ENCODE measurements at regions not wholly inside any gene's neighbourhood (a gene's known extent, or its start where the extent isn't known, plus 50 kb on each side); places are given as distances from the start of the nearest gene placed in this dataset.

DNA sequence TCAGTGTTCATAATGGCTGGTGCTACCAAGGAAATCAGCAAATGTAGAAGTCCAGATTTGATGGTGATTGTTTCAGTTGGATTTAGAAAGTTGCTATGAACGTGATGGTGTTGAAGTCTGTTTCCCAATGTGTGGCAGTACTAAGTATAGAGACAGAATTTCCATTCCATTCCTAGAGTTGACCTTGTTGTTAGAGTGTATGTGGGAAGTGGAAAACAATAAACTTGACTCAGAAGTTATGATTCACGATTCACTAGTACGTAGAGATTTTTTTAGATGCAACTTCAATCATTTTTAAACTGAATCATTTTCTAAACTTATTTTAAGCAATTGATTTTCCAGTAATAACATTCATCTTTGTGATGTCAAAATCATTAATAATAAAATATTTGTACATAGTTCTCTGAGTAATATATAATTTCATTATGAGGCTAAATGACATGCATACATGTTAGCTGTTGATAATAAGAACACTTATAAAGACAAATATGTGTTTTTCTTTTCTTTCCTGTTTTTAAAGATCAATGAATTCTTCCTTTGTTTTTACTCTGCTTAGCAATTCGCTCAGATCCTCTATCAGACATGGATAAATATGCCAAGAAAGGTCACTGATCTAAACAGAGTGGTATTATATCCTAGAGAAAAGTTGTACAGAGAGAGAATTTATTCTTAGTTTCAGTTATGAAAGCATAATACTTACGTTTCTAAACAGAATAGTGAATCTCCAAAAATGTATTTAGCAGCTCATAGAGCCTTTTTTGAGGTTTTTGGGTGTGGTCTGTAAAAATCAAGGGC, 108.8 kb upstream of the GPR149 start:
- no peak for DNase-seq

DNA sequence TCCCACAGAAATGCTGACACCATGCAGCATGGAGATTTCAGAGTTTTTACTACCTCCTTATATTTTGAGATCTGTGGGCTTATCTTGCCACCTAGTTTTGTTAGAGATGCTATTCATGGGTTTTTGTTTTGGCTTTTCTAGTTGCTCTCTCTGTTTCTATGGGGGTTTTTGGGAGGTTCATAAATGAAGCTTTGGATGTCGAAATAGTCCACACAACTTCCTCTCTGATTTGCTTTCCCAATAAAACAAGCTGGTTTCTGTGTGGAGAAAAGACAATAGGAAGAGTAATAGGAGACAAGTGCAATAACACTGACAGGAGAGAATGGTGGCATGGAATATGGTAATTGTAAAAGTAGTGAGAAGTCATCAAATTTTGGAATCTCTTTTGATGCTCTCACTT, 106.8 kb upstream of the GPR149 start:
- no peak for DNase-seq

DNA sequence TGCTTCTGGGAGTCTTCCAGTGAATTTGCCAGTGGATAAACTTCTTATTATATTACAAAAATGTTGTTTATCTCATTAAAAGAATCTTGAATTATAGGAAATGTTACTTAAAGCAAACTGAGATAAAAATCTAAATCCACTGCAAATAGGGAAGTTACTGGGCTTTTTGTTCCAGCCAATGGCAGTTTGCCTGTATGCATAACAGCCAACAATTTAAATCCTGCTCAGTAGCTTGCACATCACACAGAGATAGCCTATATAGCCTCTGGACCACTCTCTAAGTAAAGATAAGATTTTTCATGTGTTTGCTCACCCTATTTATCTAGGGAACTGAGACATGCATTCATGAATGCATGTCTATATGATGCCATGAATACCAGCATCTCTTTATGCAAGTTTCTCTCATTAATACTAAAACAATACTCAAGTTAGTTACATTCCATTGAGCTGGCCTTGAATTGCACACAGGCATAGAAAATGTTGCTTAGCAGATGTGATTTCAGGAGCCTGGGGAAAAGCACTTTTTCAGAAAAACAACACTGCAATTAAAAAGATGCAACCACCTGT, 92.1 kb upstream of the GPR149 start:
- DNase-seq, result peak; percentile 16

DNA sequence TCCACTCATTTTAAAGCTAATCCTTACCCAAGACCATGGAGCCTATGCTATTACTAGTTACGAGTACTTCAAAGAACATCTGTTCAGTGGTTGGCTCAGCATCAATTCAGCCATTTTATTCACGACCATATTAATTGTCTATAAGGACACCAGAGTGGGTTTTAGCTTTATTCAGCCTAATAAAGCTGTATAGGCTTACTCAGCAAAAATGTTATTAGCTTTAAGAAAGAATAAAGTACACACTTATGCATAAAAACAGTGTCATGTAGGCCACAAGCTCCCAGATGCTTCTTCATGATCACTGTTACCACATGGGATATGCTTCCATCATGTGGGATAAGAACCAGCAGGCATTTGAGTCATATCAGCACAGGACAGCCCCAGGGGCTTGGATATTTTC, 87.4 kb upstream of the GPR149 start:
- DNase-seq, result no peak

DNA sequence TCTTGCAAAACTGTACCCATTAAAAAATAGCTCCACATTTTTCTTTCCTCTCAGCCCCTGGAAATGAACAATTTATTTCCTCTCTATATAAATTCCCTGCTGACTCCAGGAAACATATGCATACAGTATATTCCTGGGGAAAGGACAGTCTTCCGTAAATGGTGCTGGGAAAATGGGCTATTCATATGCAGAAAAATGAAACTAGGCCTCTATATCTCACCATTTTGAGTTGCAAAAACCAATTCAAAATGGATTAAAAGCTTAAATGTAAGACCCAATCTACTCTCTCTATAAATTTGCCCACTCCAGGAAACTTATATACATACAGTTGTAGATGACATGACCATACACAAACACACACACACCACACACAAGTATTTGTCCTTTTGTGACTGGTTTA, 85.9 kb upstream of the GPR149 start:
- DNase-seq, result no peak

DNA sequence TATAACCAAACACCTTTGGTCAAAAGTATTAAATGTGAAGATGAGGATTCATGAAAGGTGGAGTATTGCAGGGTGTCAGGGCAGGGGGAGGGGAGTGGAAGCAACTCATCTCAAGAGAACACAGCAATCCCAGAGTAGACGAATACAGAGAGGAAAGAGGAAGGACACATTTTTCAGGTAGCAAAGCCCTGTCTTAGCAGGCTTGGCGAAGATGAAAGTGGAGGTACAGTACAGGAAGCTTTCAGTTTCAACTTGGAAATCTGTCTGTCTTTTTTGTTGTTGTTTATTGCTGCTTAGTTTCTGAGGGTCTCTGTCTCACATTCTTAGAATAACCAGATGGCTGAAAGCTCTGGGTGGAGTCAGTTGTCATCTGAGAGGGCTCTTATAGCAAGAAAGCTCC, 80.8 kb upstream of the GPR149 start:
- no peak for DNase-seq

DNA sequence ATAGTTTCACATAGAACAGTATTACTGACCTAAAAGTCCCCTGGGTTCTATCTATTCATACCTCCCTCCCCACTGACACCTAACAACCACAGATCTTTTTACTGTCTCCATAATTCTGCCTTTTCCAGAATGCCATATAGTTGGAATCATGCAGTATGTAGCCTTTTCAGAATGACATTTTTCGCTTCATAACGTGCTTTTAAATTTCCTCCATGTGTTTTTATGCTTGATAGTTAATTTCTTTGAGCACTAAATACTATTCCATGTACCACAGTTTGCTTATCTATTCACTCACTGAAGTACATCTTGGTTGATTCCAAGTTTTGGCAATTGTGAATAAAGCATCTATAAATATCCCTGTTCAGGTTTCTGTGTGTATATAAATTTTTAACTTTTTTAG, 77.7 kb upstream of the GPR149 start:
- DNase-seq, result no peak

DNA sequence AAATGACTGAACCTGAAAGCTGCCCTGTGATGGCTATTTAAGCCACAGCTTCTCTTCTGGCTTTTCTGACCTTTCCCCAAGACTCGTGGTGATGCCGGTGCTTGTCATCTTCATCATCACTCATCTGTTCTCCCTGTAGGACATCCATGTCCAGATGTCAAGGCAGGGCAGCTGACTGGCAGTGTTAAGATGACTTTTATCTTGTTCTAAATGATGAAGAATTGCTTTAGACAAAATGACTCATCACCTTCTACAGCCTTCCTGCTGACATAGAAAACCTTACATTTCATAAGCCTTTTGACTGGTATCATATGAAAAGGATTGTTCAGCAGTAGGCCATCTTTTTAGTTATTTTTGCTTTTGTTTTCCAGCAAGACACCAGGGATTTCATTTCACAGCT, 67.0 kb upstream of the GPR149 start:
- no peak for DNase-seq

DNA sequence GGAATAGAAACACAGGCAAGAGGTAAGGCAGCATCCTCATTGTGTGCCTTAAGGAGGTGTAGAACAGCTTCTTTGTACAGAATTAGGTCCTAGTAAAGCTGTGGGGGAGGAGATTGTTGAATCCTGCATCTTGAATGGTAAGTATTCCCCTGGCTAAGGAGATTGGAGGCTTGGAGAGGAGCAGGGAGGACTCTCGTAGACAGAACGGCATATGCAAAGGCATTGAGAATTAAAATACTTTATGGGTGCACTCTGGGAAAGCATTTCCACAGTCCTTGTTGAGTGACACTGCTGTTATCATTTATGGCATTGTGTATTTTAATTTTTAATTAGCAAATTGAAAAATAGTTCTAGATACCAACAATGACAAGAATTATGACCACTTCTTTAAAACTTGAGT, 66.5 kb upstream of the GPR149 start:
- DNase-seq, result no peak

DNA sequence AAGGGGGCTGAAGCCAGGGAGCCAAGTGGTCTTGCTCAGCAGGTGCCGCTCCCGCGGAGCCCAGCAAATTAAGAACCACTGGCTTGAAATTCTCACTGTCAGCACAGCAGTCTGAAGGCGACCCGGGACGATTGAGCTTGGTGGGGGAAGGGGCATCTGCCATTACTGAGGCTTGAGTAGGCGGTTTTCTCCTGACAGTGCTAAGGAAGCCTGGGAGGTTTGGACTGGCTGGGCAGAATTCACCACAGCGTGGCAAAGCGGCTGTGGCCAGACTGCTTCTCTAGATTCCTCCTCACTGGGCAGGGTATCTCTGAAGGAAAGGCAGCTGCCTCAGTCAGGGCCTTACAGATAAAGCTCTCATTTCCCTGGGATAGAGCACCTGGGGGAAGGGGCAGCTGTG, 57.0 kb upstream of the GPR149 start:
- DNase-seq, result no peak

DNA sequence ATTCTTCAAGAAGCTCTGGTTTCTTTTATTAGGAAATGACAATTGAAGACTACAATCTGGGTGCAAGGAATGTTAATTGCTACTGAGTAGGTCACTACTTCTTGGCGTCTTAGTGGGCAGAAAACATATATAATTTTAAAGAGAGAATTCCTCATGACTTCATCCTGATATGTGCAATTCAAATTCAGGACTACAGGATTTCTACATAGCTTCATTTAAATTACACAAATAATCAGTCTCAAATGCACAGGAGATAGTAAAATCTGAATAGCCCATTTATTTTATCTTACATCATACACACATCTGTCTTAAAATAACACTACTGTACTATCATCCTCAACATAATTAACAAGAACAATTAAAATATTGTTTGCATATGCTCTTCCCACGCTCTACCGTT, 52.5 kb upstream of the GPR149 start:
- DNase-seq, result no peak

DNA sequence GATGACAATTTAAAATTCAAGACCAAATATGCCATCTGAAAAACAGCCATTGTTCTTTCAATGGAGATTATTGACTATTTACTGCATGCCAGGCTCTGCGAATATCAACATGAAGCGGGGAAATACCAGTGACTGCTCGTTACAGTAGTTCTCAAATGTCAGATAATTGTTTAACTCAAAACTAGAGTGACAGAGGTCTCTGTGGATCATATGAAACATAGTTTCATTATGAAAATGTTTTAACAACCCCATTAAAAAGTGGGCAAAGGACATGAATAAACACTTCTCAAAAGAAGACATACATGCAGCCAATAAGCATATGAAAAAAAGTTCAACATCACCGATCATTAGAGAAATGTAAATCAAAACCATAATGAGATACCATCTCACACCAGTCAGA, 50.0 kb upstream of the GPR149 start:
- DNase-seq, result no peak

Measured in hematopoietic multipotent progenitor cell treated with erythropoietin and hydrocortisone succinate and interleukin-3 and kit ligand, for 6 days (in vitro differentiated cells).